AG04450 (cell line): ENCODE measurements at regions not wholly inside any gene's neighbourhood (a gene's known extent, or its start where the extent isn't known, plus 50 kb on each side); places are given as distances from the start of the nearest gene placed in this dataset.

Experiments used
- CTCF ChIA-PET: fragments of 300-600, 350-600 bp; formaldehyde crosslinking; extraction: SDS; loops from one replicate; lab custom pipeline; 2022; ENCODE audit warnings: antibody characterized with exemption, inconsistent platforms; lab: Charles Lee
- POLR2A ChIA-PET: fragments of 350-600 bp; formaldehyde crosslinking; extraction: SDS; loops from one replicate; lab custom pipeline; 2021; ENCODE audit warnings: antibody characterized with exemption, inconsistent platforms; lab: Yijun Ruan, JAX
- DNase-seq: peaks from one replicate; pipeline ENCODE4 v3.0.0-alpha.2; 2011; ENCODE audit warnings: low read depth, low spot score
- H3K27ac ChIP-seq: one replicate; pipeline ENCODE4 v1.5.1; 2012; ENCODE audit warnings: low read depth, low read length, control low read depth
- H3K27me3 ChIP-seq: one replicate; pipeline ENCODE4 v1.6.0; 2012; ENCODE audit warnings: low read length; ENCODE audit not compliant: control insufficient read depth, insufficient read depth
- H3K4me3 ChIP-seq: 2 replicates; pipeline ENCODE4 v1.5.1; 2011; ENCODE audit warnings: mild to moderate bottlenecking, low read depth, low read length, control low read depth
- H3K9me3 ChIP-seq: 2 replicates; pipeline ENCODE4 v1.5.1; 2012; ENCODE audit warnings: low read length; ENCODE audit not compliant: control insufficient read depth, insufficient read depth
- TF ChIP-seq, protein P1 (sequence below): IDR thresholded peaks from 2 replicates; pipeline ENCODE4 v1.5.1; 2011; ENCODE audit warnings: low read depth, low read length, control low read depth, inconsistent platforms

DNA sequence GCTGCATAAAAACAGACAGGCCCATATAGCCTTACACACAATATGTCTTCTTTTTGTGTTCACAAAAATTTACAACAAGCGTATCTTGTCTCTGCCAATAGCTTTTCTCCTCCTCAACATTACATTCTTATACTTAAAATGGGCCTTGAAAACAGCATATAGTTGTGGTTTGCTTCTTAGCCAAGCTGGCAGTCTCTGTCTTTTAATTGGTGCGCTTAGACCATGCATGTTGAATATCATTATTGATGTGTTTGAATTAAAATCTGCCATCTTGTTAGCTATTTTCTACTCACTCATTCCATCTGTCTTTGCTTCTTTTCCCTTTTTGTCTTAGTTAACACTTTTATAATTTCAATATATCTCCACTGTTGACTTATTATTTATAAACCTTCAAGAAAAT, 76.4 kb downstream of the ING1 start:
- TF ChIP-seq, protein P1, sequence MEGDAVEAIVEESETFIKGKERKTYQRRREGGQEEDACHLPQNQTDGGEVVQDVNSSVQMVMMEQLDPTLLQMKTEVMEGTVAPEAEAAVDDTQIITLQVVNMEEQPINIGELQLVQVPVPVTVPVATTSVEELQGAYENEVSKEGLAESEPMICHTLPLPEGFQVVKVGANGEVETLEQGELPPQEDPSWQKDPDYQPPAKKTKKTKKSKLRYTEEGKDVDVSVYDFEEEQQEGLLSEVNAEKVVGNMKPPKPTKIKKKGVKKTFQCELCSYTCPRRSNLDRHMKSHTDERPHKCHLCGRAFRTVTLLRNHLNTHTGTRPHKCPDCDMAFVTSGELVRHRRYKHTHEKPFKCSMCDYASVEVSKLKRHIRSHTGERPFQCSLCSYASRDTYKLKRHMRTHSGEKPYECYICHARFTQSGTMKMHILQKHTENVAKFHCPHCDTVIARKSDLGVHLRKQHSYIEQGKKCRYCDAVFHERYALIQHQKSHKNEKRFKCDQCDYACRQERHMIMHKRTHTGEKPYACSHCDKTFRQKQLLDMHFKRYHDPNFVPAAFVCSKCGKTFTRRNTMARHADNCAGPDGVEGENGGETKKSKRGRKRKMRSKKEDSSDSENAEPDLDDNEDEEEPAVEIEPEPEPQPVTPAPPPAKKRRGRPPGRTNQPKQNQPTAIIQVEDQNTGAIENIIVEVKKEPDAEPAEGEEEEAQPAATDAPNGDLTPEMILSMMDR: no peak
- POLR2A ChIA-PET: no interaction called here
- no peak overlapping the region for H3K27ac ChIP-seq
- CTCF ChIA-PET: no interaction called here
- H3K9me3 ChIP-seq: peaks cover 26% of the 10 kb centered on the region
- H3K4me3 ChIP-seq: no peak overlapping the region
- DNase-seq: no peak
- peaks cover 13% of the 10 kb centered on the region for H3K27me3 ChIP-seq

DNA sequence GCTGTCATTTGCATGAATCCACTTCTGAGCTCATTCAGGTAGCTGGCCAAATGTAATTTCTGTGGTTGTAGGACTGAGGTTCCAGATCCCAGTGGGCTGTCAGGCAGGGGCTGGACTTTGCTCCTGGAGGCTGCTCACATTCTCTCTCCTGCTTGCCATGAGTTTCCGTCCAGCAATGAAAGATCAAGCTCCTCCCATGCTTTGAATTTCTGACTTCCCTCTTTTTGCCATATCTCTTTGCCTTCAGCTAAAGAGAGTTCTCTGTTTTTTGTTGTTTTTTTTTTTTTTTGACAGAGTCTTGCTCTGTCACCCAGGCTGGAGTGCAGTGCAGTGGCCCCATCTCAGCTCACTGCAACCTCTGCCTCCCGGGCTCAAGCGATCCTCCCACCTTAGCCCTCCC, 76.9 kb downstream of the ING1 start:
- no peak for DNase-seq
- Histone ChIP-seq H3K27me3 (peaks cover 13% of the 10 kb centered on the region), H3K9me3 (peaks cover 26% of the 10 kb centered on the region), H3K4me3 (no peak overlapping the region), H3K27ac (no peak overlapping the region)
- TF ChIP-seq, protein P1: no peak
- ChIA-PET POLR2A (no interaction called here), CTCF (no interaction called here)

DNA sequence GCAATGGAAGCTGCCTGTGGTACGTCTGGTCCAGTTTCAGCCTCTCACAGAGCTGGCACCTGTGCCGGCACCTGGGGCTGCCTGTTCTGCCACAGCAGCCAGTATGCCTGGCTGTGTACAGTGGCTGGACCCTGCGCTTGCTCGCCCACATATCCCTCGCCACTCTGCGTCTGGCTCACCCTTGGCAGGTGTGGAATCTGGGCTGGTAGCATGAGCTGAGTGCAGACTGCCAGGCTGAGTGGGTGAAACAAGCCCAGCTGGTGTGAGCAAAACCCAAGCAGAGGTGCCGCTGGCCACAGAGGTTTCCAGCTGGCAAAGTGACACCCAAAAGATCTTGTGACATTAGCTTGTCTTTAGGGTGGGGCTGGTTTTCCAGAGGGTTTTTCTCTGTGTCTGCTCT, 80.7 kb downstream of the ING1 start:
- POLR2A ChIA-PET: no interaction called here

DNA sequence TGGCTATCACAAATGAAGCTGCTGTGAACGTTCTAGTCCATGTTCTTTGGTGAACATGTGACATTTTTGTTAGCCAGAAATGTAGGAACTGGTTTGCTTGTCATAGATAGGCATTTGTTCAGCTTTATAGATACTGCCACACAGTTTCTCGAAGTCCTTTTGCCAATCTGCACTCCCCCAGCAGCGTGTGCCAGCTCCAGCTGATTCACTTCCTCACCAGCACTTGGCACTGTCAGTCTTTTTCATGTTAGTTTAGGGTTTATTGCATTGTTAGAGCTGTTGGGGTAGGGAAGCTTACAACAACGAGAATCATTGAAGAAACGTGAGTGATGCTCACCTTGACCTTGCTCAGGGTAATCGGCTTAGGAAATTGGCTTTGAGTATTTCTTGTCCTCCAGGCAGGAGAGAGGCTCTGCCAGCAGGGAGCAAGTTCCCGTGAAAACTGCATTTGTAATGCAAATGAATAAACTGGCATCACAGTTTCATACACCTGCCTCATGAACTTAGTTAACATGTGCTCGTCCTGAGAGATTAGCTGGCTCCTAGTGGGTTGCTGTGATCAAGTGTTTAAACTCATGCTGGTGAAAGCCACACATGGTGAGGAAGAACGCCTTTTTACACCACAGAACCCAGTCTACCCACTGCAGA, 83.9 kb downstream of the ING1 start:
- CTCF ChIA-PET: no interaction called here
- no peaks in the 10 kb centered on the region for H3K27me3 ChIP-seq

More for the DNA sequence above, 80.7 kb downstream of the ING1 start:
- no peak overlapping the region for H3K4me3 ChIP-seq
- peaks cover 3% of the 10 kb centered on the region for H3K27me3 ChIP-seq
- no peak for DNase-seq
- H3K27ac ChIP-seq: no peak overlapping the region
- H3K9me3 ChIP-seq: peaks cover 26% of the 10 kb centered on the region
- TF ChIP-seq, protein P1: no peak
- CTCF ChIA-PET: interaction anchor here (0.6 kb wide), 1 partner anchor 273 kb away, joined by 4 read pairs; no protein-coding TSS in a partner anchor

More for the DNA sequence above, 83.9 kb downstream of the ING1 start:
- Histone ChIP-seq H3K27ac (no peak overlapping the region), H3K4me3 (no peak overlapping the region), H3K9me3 (peaks cover 20% of the 10 kb centered on the region)
- TF ChIP-seq, protein P1: no peak
- POLR2A ChIA-PET: interaction anchor here (0.8 kb wide), 1 partner anchor 82 kb away, joined by 4 read pairs; no protein-coding TSS in a partner anchor
- no peak for DNase-seq
